Middle frontal gyrus (tissue), 1 donor: ENCODE measurements at regions not wholly inside any gene's neighbourhood (a gene's known extent, or its start where the extent isn't known, plus 50 kb on each side); places are given as distances from the start of the nearest gene placed in this dataset.
"Not testable (repeated sequence)": the region's sequence is repeated elsewhere in the genome, so short reads cannot be mapped to it uniquely, and the experiment has no call there.

Experiments used
- DNase-seq: peaks from one replicate; pipeline ENCODE4 v3.0.0-alpha.2; 2015; ENCODE audit warnings: low spot score; ENCODE audit errors: extremely low spot score

GRCh38 chr6:91094806-91095475, 508.1 kb upstream of the MAP3K7 start:
- no peak for DNase-seq

GRCh38 chr6:91094341-91094740, 507.5 kb upstream of the MAP3K7 start:
- no peak for DNase-seq

GRCh38 chr6:91088976-91089375, 502.1 kb upstream of the MAP3K7 start:
- no peak for DNase-seq

- no peak for DNase-seq
Observed at GRCh38 chr6:91088515-91088914, 501.6 kb upstream of the MAP3K7 start.

GRCh38 chr6:91087908-91088307, 501.0 kb upstream of the MAP3K7 start:
- DNase-seq, result no peak

GRCh38 chr6:91083211-91083610, 496.3 kb upstream of the MAP3K7 start:
- DNase-seq, result no peak

GRCh38 chr6:91082311-91082832, 495.5 kb upstream of the MAP3K7 start:
- DNase-seq, result no peak

- DNase-seq, result peak; percentile 46
Observed at GRCh38 chr6:91081452-91082067, 494.7 kb upstream of the MAP3K7 start.

GRCh38 chr6:91080871-91081270, 494.0 kb upstream of the MAP3K7 start:
- DNase-seq, result no peak

- DNase-seq, result no peak
Observed at GRCh38 chr6:91079969-91080368, 493.1 kb upstream of the MAP3K7 start.

- no peak for DNase-seq
Observed at GRCh38 chr6:91075244-91075976, 488.5 kb upstream of the MAP3K7 start.

GRCh38 chr6:91063362-91063761, 476.5 kb upstream of the MAP3K7 start:
- DNase-seq, result no peak

GRCh38 chr6:91057689-91058088, 470.8 kb upstream of the MAP3K7 start:
- DNase-seq, result no peak

- no peak for DNase-seq
Observed at GRCh38 chr6:91055959-91056358, 469.1 kb upstream of the MAP3K7 start.

- not testable (repeated sequence) for DNase-seq
Observed at GRCh38 chr6:91052473-91053450, 465.9 kb upstream of the MAP3K7 start.

- no peak for DNase-seq
Observed at GRCh38 chr6:91045161-91045560, 458.3 kb upstream of the MAP3K7 start.

GRCh38 chr6:91043751-91044150, 456.9 kb upstream of the MAP3K7 start:
- DNase-seq, result no peak

- DNase-seq, result no peak
Observed at GRCh38 chr6:91042656-91043055, 455.8 kb upstream of the MAP3K7 start.

GRCh38 chr6:91033964-91034363, 447.1 kb upstream of the MAP3K7 start:
- DNase-seq, result no peak

- DNase-seq, result no peak
Observed at GRCh38 chr6:91031581-91031980, 444.7 kb upstream of the MAP3K7 start.

- DNase-seq, result no peak
Observed at GRCh38 chr6:91029211-91029610, 442.3 kb upstream of the MAP3K7 start.
